Dermis microvascular lymphatic vessel endothelial cell (primary cell): ENCODE measurements at regions not wholly inside any gene's neighbourhood (a gene's known extent, or its start where the extent isn't known, plus 50 kb on each side); places are given as distances from the start of the nearest gene placed in this dataset.

ENCODE experiments used
- DNase-seq, 2 donors: peaks; one replicate each; pipeline versions ENCODE4 v3.0.0 to v3.0.0-alpha.2; 2010; ENCODE audit warnings: low read depth in 2 of 2

DNA sequence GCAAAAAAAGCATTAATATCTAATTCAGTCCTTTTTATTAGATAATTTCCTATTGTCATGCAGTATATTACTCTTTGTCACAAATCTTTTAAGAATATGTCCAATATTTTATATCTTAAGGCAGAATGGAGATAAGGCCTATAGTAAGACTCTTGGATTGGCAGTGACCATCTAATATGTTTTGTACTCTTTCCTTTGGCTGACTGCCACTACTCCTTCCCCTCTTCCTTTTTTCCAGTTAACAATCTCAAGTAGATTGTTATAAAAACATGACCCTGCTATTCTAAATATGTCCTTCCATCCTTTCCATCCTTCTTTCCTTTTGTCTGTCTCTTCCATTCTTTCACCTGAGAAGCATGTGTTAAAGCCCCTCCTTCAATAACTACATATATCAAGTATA, 92.8 kb upstream of the TMEM168 start:
- peak in 1 of 2 donors; percentile 29 for DNase-seq

DNA sequence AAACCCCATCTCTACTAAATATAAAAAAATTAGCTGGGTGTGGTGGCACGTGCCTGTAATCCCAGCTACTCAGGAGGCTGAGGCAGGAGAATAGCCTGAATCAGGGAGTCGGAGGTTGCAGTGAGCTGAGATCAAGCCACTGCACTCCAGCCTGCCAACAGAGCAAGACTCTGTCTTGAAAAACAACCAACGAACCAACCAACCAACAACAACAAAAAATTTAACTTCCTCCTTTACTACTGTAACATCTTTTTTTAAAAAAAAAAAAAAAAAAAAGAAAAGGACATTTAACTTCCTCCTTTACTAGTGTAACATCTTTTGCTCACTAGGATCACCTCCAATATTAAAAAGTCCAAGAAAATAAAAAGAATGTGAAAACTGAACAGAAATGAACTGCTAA, 92.3 kb upstream of the TMEM168 start:
- DNase-seq, result no peak

DNA sequence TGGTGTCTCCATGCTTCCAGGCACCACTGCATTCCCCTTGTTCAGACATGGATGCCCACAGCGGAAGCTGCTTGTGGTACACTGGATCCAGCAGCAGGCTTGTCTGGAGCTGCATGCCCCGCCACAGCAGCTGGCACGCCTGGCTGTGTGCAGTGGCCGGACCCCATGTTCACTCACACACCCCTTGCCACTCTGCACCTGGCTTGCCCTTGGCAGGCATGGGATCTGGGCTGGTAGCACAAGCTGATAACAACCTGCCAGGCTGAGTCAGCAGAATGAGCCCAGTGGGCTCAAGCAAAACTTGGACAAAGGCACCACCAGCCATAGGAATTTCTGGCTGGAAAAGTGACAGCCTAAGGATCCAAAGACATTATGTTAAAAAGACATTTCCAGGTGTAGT, 91.8 kb upstream of the TMEM168 start:
- DNase-seq, result no peak

DNA sequence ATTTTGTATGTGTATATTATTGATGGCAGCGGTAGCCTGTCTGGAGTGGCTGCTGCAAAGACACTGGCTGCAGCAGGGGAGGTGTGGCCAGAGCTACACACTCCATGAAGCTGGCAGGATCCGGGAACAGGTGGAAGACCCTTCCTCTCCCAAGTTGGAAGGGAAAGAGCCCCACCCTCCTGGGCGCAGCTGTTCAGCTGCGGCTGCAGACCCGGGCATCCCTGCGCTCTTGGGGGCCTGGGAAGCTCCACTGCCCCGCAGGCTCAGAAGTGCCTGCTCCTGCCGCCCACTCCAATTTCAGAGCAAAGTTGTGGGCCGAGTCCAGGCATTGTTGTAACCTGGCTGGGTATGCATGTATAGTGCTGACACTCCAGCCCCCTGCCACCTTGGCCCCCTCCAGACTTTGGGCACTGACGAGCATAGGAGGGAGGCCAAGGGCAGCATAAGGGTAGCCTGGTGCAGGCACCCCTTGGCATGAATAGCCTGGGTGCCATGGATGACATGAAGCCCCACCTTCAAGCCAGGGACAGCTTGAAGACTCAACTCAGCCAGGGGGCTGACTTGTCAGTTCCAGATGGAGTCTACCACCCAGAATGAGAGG, 90.7 kb upstream of the TMEM168 start:
- no peak for DNase-seq

DNA sequence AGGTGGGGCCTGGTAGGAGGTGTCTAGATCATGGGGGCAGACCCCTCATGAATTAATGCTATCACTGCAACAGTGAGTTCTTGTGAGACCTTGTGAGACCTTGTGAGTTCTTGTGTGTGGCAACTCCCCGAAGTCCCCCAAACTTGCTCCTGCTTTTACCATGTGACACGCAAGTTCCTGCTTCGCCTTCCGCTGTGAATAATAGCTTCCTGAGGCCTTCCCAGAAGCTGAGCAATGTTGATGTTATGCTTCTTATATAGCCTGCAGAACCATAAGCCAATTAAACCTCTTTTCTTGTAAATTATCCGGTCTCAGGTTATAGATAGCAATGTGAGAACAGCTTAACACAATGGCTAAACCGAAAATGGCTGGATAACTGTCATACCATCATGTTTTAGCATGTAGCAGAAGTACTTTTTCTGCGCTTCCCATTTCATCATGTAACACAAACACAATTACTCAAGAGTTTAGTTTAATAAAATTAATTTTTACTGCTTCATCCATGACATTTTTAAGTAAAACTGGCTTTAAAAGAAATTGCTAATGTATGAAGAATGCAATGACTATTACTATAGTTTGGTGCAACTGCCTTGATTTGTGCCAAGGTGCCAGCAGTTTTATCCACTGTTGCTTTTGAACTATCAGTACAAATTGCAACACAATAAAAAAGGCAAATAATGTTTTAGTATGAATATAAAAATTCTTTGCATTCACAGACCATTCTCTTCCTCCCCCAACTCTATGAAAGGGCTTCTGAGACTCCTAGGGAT, 87.7 kb upstream of the TMEM168 start:
- DNase-seq, result peak in 1 of 2 donors; percentile 47

DNA sequence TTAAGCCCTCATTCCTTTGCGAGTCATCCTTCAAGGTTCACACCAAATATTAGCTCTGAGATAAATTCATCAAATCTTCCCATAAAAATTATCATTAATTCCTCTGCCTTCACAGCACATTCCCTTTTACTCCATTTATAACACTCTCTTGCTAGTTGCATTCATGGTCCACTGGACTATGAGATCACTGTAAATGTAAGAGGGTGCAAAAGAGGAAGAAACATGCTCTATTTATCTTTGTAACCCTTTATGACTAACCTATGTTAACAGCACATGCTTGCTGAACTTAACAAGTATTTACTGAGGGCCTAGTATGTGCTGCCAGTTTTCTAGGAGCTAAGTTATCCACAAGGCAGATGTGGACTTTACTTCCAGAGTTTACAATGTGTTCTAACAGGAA, 86.7 kb upstream of the TMEM168 start:
- DNase-seq, result no peak

DNA sequence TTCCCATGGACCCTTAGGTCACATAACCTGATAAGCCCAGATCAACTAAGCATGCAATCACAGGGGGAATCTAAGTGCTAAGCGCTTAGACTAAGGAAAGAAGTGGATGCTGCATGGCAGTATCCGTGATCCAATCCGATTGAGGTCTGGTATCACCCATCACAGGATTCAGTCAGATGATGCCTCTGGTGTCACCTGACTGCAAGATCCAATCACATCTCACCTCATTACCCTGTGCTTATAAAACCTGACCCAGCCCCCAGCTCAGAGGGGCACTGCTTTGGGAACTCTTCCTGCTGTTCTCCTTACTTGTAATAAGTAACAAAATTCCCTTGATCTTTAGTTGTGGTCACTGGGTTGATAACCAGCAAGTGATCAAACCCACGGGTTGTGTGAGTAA, 84.7 kb upstream of the TMEM168 start:
- no peak for DNase-seq

DNA sequence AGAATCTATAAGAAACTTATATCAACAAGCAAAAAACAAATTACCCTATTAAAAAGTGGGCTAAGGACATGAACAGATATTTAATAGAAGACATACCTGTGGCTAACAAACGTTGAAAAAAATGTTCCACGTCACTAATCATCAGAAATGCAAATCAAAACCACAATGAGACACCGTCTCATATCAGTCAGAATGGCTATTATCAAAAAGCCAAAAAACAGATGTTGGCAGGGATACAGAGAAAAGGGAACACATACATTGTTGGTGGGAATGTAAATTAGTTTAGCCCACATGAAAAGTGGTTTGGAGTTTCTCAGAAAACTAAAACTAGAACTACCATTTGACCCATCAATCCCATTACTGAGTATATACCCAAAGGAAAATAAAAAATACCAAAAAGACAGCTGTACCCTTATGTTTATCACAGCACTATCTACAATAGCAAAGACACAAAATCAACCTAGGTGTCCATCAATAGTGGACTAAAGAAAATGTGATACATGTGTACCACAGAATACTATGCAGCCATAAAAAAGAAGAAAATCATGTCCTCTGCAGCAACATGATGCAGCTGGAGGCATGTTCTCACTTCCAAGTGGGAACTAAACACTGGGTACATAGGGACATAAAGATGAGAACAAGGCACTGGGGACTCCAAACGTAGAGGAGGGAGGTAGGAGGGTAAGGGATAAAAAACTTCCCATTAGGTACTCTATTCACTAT, 83.8 kb upstream of the TMEM168 start:
- no peak for DNase-seq

DNA sequence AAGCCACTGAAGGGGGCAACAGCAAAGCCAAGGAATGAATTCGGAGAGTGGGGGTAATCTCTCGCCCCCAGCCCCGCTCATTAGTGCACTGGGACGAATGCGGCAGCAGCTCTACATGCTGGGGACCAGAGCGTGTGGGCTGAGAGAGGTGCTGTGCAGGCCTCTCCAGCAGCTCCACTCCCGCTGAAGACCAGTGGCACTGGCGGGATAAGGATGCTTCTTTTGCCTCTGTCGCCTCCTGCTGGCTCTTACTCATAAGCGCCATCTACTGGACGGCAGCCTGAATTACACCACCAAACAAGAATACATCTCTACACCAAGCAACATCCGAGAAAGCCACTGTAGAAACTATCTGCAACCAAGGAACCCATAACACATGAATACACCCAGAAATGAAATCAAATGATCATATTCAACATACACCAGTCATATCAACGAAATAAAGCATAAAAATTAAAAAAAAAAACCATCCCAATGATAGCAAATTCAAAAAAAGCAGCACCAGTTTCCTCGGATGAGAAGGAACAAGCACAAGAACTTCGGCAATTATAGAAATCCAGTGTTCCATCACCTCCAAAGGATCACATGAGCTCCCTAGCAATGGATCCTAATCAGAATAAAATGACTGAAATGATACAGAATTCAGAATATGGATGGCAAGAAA, 79.0 kb upstream of the TMEM168 start:
- peak; percentile 26 to 46 for DNase-seq

DNA sequence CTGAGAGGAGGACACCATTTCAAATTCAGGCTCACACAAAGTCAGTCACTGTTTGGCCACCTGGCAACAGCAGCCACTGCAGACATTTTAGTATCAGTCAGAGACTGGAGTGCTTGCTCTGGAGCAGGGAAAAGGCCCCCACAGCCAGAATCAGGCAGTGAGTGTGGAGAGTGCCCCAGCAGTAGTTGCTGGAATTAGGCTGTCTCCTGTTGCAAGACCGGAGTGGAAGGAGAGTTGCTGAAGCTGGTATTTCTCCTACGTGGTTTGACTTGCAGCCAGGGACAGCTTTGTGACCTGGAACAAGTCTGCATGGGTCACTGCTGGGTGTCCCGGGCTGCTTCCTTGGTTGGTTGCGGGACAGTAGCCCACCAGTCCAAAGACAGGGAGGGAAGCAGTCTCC, 78.4 kb upstream of the TMEM168 start:
- no peak for DNase-seq

DNA sequence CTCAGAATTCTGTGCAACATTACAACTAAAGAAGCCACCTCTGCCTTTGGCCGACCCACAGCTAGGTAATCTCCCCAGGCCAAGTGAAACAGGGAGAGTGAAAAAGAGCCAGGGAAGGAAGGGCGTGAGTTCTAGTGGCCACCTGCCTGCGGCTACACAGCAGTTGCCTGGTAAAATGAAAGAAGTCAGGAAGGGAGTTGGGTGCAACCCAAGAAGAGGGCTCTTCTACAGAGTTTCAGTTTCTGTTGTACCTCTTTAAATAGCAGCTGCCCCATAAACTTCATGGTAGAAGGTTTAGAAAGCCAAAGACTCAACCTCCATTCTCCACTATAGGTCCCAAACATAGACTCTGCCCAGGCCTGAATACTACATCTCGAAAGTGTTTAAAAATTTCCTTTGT, 76.2 kb upstream of the TMEM168 start:
- DNase-seq, result no peak

DNA sequence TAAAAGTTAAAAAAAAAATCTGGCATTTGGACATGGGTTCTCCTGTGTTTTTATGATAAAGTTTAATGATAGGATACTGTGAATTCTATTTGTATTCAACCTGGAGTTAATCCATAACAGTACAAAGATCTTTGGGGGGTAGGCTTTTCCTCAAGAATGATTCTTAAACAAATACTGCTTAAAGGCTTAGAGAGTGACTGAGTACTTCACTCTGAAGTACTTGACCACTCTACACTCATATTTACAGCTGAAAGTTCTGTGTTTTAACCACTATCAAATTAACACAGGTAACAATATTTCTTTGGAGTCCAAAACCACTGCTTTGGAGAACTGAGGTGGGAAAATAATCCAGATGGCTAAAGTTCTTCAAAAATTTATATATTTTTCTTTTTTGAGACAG, 74.2 kb upstream of the TMEM168 start:
- no peak for DNase-seq

DNA sequence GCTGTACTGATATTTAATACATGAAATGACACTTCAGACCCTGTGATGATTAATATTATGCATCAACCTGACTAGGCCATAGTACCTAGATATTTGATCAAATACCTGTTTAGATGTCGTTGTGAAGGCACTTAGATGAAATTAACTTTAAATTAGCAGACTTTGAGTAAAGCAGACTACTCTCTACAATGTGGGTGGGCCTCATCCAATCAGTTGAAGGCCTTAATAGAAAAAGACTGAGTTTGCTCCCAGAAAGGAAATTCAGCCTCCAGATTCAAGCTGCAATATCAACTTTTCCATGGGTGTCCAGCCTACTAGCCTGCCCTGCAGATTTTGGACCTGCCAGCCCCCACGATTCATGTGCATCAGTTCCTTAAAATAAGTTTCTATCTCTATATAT, 68.6 kb upstream of the TMEM168 start:
- DNase-seq, result no peak

DNA sequence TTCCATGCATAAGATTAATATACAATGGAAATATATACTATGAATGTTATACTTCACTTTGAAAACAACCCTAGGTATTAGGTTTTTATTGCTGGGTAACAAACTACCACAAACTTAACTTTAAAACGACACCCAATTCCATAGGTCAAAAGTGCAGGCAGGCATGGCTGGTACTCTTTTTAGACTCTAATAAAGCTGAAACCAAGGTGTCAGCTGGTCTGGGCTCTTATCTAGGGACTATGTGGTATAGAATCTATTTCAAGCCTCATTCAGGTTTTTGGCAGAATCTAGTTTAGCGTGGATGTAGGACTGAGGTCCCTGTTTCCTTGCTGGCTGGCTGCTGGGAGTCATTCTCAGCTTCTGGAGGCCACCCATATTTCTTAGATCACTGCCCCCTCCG, 65.0 kb upstream of the TMEM168 start:
- no peak for DNase-seq

DNA sequence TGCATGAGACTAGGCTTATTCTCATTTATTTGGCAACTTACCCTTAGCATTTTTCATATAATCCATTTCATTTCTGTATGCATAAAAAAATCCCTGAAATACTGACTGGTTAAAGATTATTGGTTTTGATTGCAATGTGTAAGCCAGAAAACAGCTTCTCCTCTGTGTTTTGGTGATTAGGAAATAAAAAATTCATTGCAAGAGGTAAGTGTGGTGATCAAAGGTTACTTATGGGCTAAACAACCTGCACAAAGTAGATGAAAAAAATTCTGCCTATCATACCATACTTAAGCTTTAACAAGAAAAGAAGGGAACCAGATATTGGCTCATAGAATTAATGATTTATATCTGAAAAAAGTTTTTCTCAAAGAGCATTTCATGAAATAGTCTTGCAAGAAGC, 64.0 kb upstream of the TMEM168 start:
- DNase-seq, result no peak

DNA sequence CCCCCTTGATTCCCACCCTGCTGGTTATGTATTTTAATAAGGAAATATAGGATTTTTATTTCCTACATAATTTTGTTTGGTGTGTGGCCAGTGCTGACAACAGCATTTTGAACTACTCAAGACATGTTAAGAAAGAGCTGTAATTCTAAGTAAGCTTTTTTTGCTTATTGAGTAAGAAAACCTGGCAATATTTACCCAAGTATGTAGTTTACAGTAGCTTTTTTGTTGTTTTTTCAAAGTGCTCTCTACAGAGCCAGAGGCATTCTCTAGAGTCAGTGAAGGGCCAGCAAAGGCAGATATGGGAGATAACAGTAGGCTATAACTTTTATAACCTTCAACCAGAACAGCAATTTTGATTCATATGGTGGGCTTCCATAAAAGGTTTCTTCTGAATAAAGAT, 63.2 kb upstream of the TMEM168 start:
- DNase-seq, result no peak

DNA sequence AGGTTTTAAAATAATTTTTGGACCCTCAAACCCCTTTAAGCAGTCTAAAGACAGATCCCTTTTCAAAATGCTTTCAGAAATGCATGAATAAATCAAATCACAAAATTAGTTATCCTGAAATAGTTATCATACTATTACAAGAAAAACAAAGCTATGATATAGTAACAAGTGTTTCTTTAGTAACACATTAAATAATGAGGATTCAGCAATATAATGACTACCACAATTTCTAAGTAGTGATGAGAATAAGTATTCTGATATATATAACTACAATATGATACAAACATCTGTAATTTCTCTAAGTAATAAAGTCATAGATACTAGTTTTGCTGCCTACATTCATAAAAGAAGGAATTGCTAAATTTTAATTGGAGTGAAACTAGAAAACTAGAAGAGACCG, 53.0 kb upstream of the TMEM168 start:
- DNase-seq, result no peak
